ENCODE measurements at regions not wholly inside any gene's neighbourhood (a gene's known extent, or its start where the extent isn't known, plus 50 kb on each side); places are given as distances from the start of the nearest gene placed in this dataset.

DNA sequence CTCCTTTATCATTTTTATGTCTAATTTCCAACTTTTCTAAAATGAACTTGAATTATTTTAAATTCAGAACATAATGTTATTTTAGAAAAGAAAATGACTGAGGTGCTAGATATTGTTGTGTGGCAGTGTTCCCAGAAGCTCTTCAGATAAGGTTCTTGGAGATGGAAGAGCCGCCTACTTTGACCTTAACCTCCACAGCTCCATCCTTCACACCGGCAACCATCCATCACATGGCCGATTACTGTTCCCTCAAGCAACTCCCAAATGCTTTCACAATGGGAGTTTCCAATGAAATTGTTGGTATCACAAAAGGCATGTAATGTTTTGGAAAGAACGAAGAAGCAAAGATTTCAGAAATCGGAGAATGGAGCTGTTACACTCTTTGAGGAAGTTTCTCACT, 193.9 kb upstream of the SALL3 start:
- Mint-ChIP-seq H3K27me3 (ENCODE audit: low read depth) (no peaks in the 10 kb centered on the region), H3K9me3 (no peaks in the 10 kb centered on the region), H3K4me3 (ENCODE audit: low read depth) (no peak overlapping the region), H3K4me1 (ENCODE audit: low read depth) (no peaks in the 10 kb centered on the region), H3K27ac (no peak overlapping the region), H3K36me3 (ENCODE audit: low read depth) (no peaks in the 10 kb centered on the region)
- DNase-seq (ENCODE audit: low spot score) = no peak
- intact Hi-C loops (cut with micrococcal nuclease) = no loop called here

DNA sequence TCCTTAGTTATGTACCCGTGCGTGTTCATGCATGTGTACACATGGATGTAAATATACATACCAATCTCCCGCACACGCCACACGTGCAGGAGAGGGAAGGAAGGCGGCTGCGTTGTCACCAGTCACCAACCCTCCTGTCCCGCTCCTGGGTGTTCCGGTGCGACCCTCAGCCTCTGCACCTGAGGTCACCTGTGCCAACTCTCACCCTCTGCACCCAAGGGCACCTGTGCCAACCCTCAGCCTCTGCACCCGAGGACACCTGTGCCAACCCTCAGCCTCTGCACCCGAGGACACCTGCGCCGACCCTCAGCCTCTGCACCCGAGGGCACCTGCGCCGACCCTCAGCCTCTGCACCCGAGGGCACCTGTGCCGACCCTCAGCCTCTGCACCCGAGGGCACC, 192.8 kb upstream of the SALL3 start:
- Mint-ChIP-seq H3K27me3 (ENCODE audit: low read depth) (no peaks in the 10 kb centered on the region), H3K4me3 (ENCODE audit: low read depth) (no peak overlapping the region), H3K36me3 (ENCODE audit: low read depth) (no peaks in the 10 kb centered on the region), H3K9me3 (no peaks in the 10 kb centered on the region), H3K27ac (no peak overlapping the region), H3K4me1 (ENCODE audit: low read depth) (no peaks in the 10 kb centered on the region)
- DNase-seq (ENCODE audit: low spot score) = no peak
- intact Hi-C loops (cut with micrococcal nuclease) = no loop called here

GRCh38 chr18:78787751-78788150, 191.9 kb upstream of the SALL3 start:
- no peaks in the 10 kb centered on the region for H3K27me3 Mint-ChIP-seq (ENCODE audit: low read depth)
- no peak overlapping the region for H3K4me3 Mint-ChIP-seq (ENCODE audit: low read depth)
- no peak overlapping the region for H3K27ac Mint-ChIP-seq
- H3K36me3 Mint-ChIP-seq (ENCODE audit: low read depth) = no peaks in the 10 kb centered on the region
- H3K4me1 Mint-ChIP-seq (ENCODE audit: low read depth) = no peaks in the 10 kb centered on the region
- DNase-seq (ENCODE audit: low spot score) = no peak
- H3K9me3 Mint-ChIP-seq = no peaks in the 10 kb centered on the region
- intact Hi-C loops (cut with micrococcal nuclease) = no loop called here

DNA sequence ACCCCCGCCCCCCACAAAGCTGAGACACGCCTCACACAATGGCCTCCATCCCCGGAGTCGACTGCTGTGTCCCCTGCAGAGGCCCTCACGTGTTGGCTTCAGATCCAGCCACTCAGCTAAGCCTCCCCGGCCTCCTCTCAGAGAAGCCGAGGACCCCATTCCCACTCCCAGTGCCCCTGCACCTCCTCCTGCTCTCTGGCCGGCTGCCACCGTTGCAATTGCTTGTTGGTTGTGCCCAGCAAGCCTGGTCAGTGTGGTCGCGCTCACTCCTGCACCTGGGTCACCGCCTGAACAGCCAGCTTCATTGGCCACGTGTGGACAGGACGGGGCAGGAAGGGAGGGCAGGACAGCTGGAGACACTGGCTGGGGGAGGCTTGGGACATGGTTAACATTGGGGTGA, 191.5 kb upstream of the SALL3 start:
- H3K36me3 Mint-ChIP-seq (ENCODE audit: low read depth) = no peaks in the 10 kb centered on the region
- H3K27me3 Mint-ChIP-seq (ENCODE audit: low read depth) = no peaks in the 10 kb centered on the region
- H3K27ac Mint-ChIP-seq = no peak overlapping the region
- no peaks in the 10 kb centered on the region for H3K4me1 Mint-ChIP-seq (ENCODE audit: low read depth)
- DNase-seq (ENCODE audit: low spot score) = no peak
- H3K9me3 Mint-ChIP-seq = no peaks in the 10 kb centered on the region
- H3K4me3 Mint-ChIP-seq (ENCODE audit: low read depth) = no peak overlapping the region
- intact Hi-C loops (cut with micrococcal nuclease) = no loop called here

DNA sequence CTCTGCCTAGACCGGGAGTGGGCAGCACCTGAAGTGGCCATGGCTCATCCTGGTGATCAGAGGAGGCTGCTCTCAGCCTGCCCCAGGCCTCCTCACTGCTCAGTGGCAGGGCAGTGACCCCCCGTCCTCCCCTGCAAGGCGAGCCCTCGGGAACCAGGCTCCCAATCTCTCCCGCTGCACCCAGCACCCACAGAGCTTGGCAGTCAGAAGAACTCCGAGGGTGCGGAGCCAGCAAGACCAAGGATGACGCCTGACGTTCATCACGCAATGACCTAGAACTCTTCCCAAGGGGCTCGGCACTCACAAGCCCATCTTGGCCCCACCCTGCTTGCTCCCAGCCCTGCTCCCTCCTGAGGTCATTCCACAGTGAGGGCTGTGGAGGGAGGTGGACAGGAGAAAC, 189.8 kb upstream of the SALL3 start:
- H3K9me3 Mint-ChIP-seq = no peaks in the 10 kb centered on the region
- H3K27me3 Mint-ChIP-seq (ENCODE audit: low read depth) = no peaks in the 10 kb centered on the region
- H3K27ac Mint-ChIP-seq = no peak overlapping the region
- no peaks in the 10 kb centered on the region for H3K4me1 Mint-ChIP-seq (ENCODE audit: low read depth)
- no peak overlapping the region for H3K4me3 Mint-ChIP-seq (ENCODE audit: low read depth)
- intact Hi-C loops (cut with micrococcal nuclease) = no loop called here
- DNase-seq (ENCODE audit: low spot score) = no peak
- H3K36me3 Mint-ChIP-seq (ENCODE audit: low read depth) = no peaks in the 10 kb centered on the region

DNA sequence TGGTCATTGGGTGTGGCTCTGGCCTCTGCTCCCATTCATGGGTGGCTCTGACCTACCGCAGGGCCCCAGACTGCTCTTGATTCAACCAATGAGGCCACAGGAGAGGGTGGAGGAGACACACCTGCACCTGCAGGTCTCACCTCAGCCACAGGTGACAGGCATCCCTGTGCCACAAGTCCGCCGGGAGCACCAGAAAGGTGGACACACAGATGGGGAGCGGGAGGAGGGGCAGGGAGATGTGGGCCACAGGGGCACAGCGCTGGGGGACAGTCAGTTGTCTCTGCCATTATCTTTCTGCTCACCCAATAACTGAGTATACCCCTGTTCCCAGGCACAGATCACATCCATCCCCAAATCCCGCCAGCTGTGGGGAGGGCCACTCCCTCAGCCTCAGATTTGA, 189.1 kb upstream of the SALL3 start:
- intact Hi-C loops (cut with micrococcal nuclease) = no loop called here
- H3K27me3 Mint-ChIP-seq (ENCODE audit: low read depth) = no peaks in the 10 kb centered on the region
- H3K9me3 Mint-ChIP-seq = no peaks in the 10 kb centered on the region
- no peak for DNase-seq (ENCODE audit: low spot score)
- no peak overlapping the region for H3K27ac Mint-ChIP-seq
- H3K4me3 Mint-ChIP-seq (ENCODE audit: low read depth) = no peak overlapping the region
- H3K36me3 Mint-ChIP-seq (ENCODE audit: low read depth) = no peaks in the 10 kb centered on the region
- H3K4me1 Mint-ChIP-seq (ENCODE audit: low read depth) = no peaks in the 10 kb centered on the region

DNA sequence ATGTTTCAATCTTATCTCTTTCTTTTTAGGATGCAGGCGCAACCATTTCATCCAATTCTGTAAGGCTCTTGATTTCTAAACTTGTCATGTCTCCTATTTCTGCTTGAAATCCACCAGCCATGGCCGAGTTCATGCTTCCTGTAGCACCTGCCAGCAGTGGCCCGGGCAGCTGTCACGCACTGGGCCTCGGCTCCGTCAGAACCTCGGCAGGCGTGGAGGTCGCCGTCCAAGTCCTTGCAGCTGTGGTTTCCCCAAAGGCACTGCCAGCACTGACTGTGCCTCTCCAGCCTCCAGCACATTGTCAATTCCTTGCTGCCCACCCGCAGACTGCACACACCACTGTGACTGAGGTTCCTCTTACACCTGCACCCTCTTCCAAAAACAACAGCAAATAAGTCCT, 188.7 kb upstream of the SALL3 start:
- Mint-ChIP-seq H3K27me3 (ENCODE audit: low read depth) (no peaks in the 10 kb centered on the region), H3K4me3 (ENCODE audit: low read depth) (no peak overlapping the region), H3K36me3 (ENCODE audit: low read depth) (no peaks in the 10 kb centered on the region)

GRCh38 chr18:78792094-78792493, 187.5 kb upstream of the SALL3 start:
- DNase-seq (ENCODE audit: low spot score) = no peak
- H3K27ac Mint-ChIP-seq = no peak overlapping the region
- no peaks in the 10 kb centered on the region for H3K9me3 Mint-ChIP-seq
- no peaks in the 10 kb centered on the region for H3K27me3 Mint-ChIP-seq (ENCODE audit: low read depth)
- H3K36me3 Mint-ChIP-seq (ENCODE audit: low read depth) = no peaks in the 10 kb centered on the region
- intact Hi-C loops (cut with micrococcal nuclease) = no loop called here
- H3K4me1 Mint-ChIP-seq (ENCODE audit: low read depth) = no peaks in the 10 kb centered on the region
- no peak overlapping the region for H3K4me3 Mint-ChIP-seq (ENCODE audit: low read depth)

More for the DNA sequence above, 188.7 kb upstream of the SALL3 start:
- intact Hi-C loops (cut with micrococcal nuclease) = no loop called here
- H3K4me1 Mint-ChIP-seq (ENCODE audit: low read depth) = no peaks in the 10 kb centered on the region
- no peaks in the 10 kb centered on the region for H3K9me3 Mint-ChIP-seq
- H3K27ac Mint-ChIP-seq = no peak overlapping the region
- no peak for DNase-seq (ENCODE audit: low spot score)

- Mint-ChIP-seq H3K4me1 (ENCODE audit: low read depth) (no peaks in the 10 kb centered on the region), H3K27ac (no peak overlapping the region), H3K9me3 (no peaks in the 10 kb centered on the region), H3K36me3 (ENCODE audit: low read depth) (no peaks in the 10 kb centered on the region), H3K4me3 (ENCODE audit: low read depth) (no peak overlapping the region), H3K27me3 (ENCODE audit: low read depth) (no peaks in the 10 kb centered on the region)
- DNase-seq (ENCODE audit: low spot score) = no peak
- intact Hi-C loops (cut with micrococcal nuclease) = no loop called here
Measured at GRCh38 chr18:78792736-78793135, 186.9 kb upstream of the SALL3 start.

DNA sequence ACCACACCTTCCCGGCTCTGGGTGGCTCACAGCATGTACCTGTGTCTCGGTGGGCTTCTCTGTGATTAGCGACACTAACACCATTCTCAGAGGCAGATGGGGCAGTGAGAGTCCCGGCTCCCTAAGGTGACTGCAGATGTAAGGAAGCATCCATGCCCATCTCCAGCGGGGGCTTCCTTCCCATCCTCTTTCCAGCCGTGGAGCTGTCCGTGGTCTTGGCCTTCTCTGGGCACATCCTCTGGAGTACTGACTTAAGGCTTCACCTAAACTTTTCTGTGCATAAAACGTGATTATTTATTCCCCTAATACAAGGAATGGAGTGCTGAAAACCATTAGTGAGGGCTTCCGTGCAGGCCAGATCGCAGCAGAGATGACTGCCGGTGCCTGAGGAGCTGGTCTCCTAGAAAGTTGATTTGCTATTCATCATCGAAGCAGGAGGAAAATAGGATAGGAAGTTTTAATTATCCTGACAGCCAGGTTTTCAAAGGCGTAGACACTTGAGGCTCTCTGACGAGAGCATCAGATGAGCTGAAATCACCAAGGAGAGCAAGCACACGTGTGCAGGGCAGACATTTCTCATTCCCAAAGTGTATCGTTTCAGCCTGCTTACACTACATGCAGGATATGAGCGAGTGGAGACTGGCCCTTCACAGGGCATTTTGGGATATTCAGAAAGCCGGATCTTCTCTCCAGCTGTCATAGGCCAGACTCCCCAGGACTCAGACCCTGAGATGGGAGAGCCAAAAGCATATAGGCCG, 186.1 kb upstream of the SALL3 start:
- Mint-ChIP-seq H3K36me3 (ENCODE audit: low read depth) (no peaks in the 10 kb centered on the region), H3K4me3 (ENCODE audit: low read depth) (no peak overlapping the region), H3K27me3 (ENCODE audit: low read depth) (no peaks in the 10 kb centered on the region), H3K4me1 (ENCODE audit: low read depth) (no peaks in the 10 kb centered on the region), H3K27ac (no peak overlapping the region), H3K9me3 (no peaks in the 10 kb centered on the region)
- intact Hi-C loops (cut with micrococcal nuclease) = no loop called here
- DNase-seq (ENCODE audit: low spot score) = no peak

DNA sequence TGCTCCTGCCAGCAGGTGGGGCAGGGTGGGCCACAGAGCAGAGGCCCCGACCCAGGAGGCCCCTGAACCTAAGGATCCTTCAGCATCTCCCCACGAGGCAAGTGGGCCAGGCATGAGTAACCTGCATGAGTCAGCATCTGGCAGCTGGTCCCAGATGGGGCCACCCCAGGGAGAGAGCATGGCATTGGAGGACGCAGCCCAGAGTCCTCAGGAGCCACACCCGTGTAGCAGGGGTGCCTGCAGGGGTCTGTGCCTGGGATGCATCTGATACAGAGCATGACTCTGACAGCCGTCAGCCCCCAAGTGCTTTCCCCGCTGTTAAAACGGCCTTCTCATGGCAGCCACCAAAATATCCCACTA, 185.6 kb upstream of the SALL3 start:
- no peak overlapping the region for H3K27ac Mint-ChIP-seq
- no peak overlapping the region for H3K4me3 Mint-ChIP-seq (ENCODE audit: low read depth)
- no peaks in the 10 kb centered on the region for H3K27me3 Mint-ChIP-seq (ENCODE audit: low read depth)
- no peak for DNase-seq (ENCODE audit: low spot score)
- H3K4me1 Mint-ChIP-seq (ENCODE audit: low read depth) = no peaks in the 10 kb centered on the region
- intact Hi-C loops (cut with micrococcal nuclease) = no loop called here
- no peaks in the 10 kb centered on the region for H3K9me3 Mint-ChIP-seq
- H3K36me3 Mint-ChIP-seq (ENCODE audit: low read depth) = no peaks in the 10 kb centered on the region

DNA sequence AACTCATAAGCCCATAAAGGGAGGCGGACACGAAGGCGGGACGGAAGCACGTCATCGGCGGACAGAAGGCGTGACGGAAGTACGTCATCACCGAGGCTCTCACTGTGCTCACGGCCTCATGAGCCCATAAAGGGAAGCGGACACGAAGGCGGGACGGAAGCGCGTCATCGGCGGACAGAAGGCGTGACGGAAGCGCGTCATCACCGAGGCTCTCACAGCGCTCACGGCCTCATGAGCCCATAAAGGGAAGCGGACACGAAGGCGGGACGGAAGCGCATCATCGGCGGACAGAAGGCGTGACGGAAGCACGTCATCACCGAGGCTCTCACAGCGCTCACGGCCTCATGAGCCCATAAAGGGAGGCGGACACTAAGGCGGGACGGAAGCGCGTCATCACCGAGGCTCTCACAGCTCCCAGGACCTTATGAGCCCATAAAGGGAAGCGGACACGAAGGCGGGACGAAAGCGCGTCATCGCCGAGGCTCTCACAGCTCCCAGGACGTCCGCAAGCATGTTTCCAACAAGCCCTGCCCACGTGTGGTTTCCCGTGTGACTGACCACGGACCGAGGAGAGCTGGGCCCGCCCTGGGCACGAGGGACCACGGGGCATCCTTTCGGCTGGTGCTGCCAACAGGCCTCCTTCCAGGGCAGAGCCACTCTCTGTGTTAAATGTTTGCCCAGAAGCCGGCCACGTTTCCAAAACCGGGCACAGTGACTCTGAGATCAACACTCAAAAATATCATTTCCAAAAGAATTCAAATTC, 182.7 kb upstream of the SALL3 start:
- H3K36me3 Mint-ChIP-seq (ENCODE audit: low read depth) = no peaks in the 10 kb centered on the region
- H3K4me1 Mint-ChIP-seq (ENCODE audit: low read depth) = no peaks in the 10 kb centered on the region
- H3K4me3 Mint-ChIP-seq (ENCODE audit: low read depth) = no peak overlapping the region
- no peaks in the 10 kb centered on the region for H3K9me3 Mint-ChIP-seq
- no peak for DNase-seq (ENCODE audit: low spot score)
- no peaks in the 10 kb centered on the region for H3K27me3 Mint-ChIP-seq (ENCODE audit: low read depth)
- intact Hi-C loops (cut with micrococcal nuclease) = no loop called here
- H3K27ac Mint-ChIP-seq = no peak overlapping the region

DNA sequence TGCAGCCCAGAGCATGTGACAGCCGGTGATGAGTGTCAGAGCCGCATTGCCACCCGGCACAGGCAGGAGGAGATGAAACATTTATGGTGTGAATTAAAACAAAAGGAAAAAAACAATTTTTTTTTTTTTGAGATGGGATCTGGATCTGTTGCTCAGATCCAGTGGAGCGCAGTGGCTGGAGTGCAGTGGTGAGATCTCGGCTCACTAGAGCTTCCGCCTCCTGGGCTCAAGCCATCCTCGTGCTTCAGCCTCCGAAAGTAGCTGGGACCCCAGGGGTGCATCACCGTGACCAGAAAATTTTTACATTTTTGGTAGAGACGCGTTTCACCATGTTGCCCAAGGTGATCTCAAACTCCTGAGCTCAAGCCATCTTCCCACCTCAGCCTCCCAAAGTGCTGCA, 182.1 kb upstream of the SALL3 start:
- H3K4me1 Mint-ChIP-seq (ENCODE audit: low read depth) = no peaks in the 10 kb centered on the region
- H3K36me3 Mint-ChIP-seq (ENCODE audit: low read depth) = no peaks in the 10 kb centered on the region
- no peak for DNase-seq (ENCODE audit: low spot score)
- H3K4me3 Mint-ChIP-seq (ENCODE audit: low read depth) = no peak overlapping the region
- no peaks in the 10 kb centered on the region for H3K9me3 Mint-ChIP-seq
- intact Hi-C loops (cut with micrococcal nuclease) = no loop called here
- no peaks in the 10 kb centered on the region for H3K27me3 Mint-ChIP-seq (ENCODE audit: low read depth)
- H3K27ac Mint-ChIP-seq = no peak overlapping the region

All from activated T-helper 2 cell treated with anti-CD3 and anti-CD28 coated beads, Interferon-gamma antibody, Interleukin-2, Interleukin-4, amounts not matched to agents 10 μg/mL and 5 μg/mL and 100 μg/mL, durations not matched to agents 14 hours and 24 hours and 36 hours (primary cell).